ENCODE measurements at regions not wholly inside any gene's neighbourhood (a gene's known extent, or its start where the extent isn't known, plus 50 kb on each side); places are given as distances from the start of the nearest gene placed in this dataset.

- H3K27ac ChIP-seq (ENCODE audit: low read length): no peak overlapping the region
- H3K36me3 ChIP-seq (ENCODE audit: control insufficient read depth, insufficient read depth, low read length): no peaks in the 10 kb centered on the region
- no peaks in the 10 kb centered on the region for H3K9me3 ChIP-seq (ENCODE audit: control insufficient read depth, insufficient read depth, low read depth, low read length)
- ChIA-PET CTCF (no interaction called here), POLR2A (no interaction called here)
- H3K4me3 ChIP-seq (ENCODE audit: low read depth in 2 of 2, low read length in 2 of 2): no peak overlapping the region
- TF ChIP-seq CTCF (IDR thresholded peaks at IDR 0.05) (no peak), POLR2AphosphoS5 (IDR thresholded peaks at IDR 0.05; ENCODE audit: low read depth, low read length) (no peak), REST (IDR thresholded peaks at IDR 0.05; ENCODE audit: insufficient read depth in 1 of 2, low read depth in 2 of 2, low read length in 1 of 2) (no peak), TCF7L2 (IDR thresholded peaks at IDR 0.05; ENCODE audit: low read depth, low read length) (no peak), SIN3A (IDR thresholded peaks at IDR 0.05; ENCODE audit: borderline replicate concordance, insufficient read depth, low read depth, low read length) (no peak)
- no peaks in the 10 kb centered on the region for H3K4me1 ChIP-seq (ENCODE audit: control insufficient read depth, insufficient read depth, low read length)
- no TSS peak for BruUV-seq (replicated peaks)
- no peaks in the 10 kb centered on the region for H3K27me3 ChIP-seq (ENCODE audit: control insufficient read depth, insufficient read depth, low read length)
- ATAC-seq: no peak
- no peak for DNase-seq (ENCODE audit: low read depth, low spot score)
- intact Hi-C loops (cut with micrococcal nuclease; ENCODE audit: unreplicated experiment): no loop called here
- in situ Hi-C loops (cut with HindIII; ENCODE audit: low pct_unique_long_range_greater_than_20kb, low sequenced_read_pairs): no loop called here
These were observed 82.0 kb downstream of the NAP1L3 start for GRCh38 chrX:93591398-93591797.

GRCh38 chrX:93585661-93586060 lies 87.7 kb downstream of the NAP1L3 start:
- Histone ChIP-seq H3K9me3 (ENCODE audit: control insufficient read depth, insufficient read depth, low read depth, low read length) (no peaks in the 10 kb centered on the region), H3K27me3 (ENCODE audit: control insufficient read depth, insufficient read depth, low read length) (no peaks in the 10 kb centered on the region), H3K27ac (ENCODE audit: low read length) (no peak overlapping the region), H3K4me3 (ENCODE audit: low read depth in 2 of 2, low read length in 2 of 2) (no peak overlapping the region), H3K36me3 (ENCODE audit: control insufficient read depth, insufficient read depth, low read length) (no peaks in the 10 kb centered on the region), H3K4me1 (ENCODE audit: control insufficient read depth, insufficient read depth, low read length) (no peaks in the 10 kb centered on the region)
- in situ Hi-C loops (cut with HindIII; ENCODE audit: low pct_unique_long_range_greater_than_20kb, low sequenced_read_pairs) (no loop called here), intact Hi-C loops (cut with micrococcal nuclease; ENCODE audit: unreplicated experiment) (no loop called here)
- CTCF ChIA-PET: no interaction called here
- ATAC-seq (no peak), DNase-seq (ENCODE audit: low read depth, low spot score) (no peak)
- TF ChIP-seq REST (IDR thresholded peaks at IDR 0.05; ENCODE audit: insufficient read depth in 1 of 2, low read depth in 2 of 2, low read length in 1 of 2) (no peak), SIN3A (IDR thresholded peaks at IDR 0.05; ENCODE audit: borderline replicate concordance, insufficient read depth, low read depth, low read length) (no peak), CTCF (IDR thresholded peaks at IDR 0.05) (no peak), POLR2AphosphoS5 (IDR thresholded peaks at IDR 0.05; ENCODE audit: low read depth, low read length) (no peak), TCF7L2 (IDR thresholded peaks at IDR 0.05; ENCODE audit: low read depth, low read length) (no peak)
- POLR2A ChIA-PET: no interaction called here
- BruUV-seq (replicated peaks): no TSS peak

All from Panc1 (cell line).